Heart left ventricle (tissue), 13 donors: ENCODE measurements at regions not wholly inside any gene's neighbourhood (a gene's known extent, or its start where the extent isn't known, plus 50 kb on each side); places are given as distances from the start of the nearest gene placed in this dataset.

Experiments
- POLR2A ChIP-seq, 2 donors: fragments of 450-650 bp; IDR thresholded peaks; one replicate each; pipeline ENCODE4 v1.6.1; 2017; ENCODE audit warnings: antibody characterized with exemption in 2 of 2, mild to moderate bottlenecking in 2 of 2, moderate library complexity in 2 of 2
- TF ChIP-seq, protein P1 (sequence below), 12 donors: fragments of 200-600 bp; sonication (generic) in 4 of 12; IDR thresholded peaks; one replicate each; pipeline versions ENCODE4 v1.5.0 to v1.8.0; 2018 to 2022; ENCODE audit warnings: antibody characterized with exemption in 12 of 12, mild to moderate bottlenecking in 5 of 12
- donor health status: ischemic (EF 13 %, LVEDD 7.1; RV severe dilation, severe dysfunction).
- donor health status: DM: no; HTN: yes; CAD: no.
- donor health status: DM: no; HTN: no; CAD: no.
- donor health status: ischemic (EF 25% LVEDD 6.9; RV normal size, moderate dysfunction).
- donor health status: ischemic (EF 25% LVEDD 5.7; RV mildly dilated, moderate dysfunction).
- donor health status: ischemic (EF 35%, LVEDD 5.7; RV mildly dilated, moderate dysfunction).
- donor health status: nonischemic (EF 11% LVEDD 7.7; RV severe dilation, severe dysfunction).
- donor health status: DM: yes; HTN: yes; CAD: no.
- donor health status: PGD.
- donor health status: ischemic (EF 29% LVEDD 5.4; RV normal size, mild dysfunction).
- donor health status: nonischemic (EF 23%, LVEDD 6.1; RV moderate dilation, normal function).

DNA sequence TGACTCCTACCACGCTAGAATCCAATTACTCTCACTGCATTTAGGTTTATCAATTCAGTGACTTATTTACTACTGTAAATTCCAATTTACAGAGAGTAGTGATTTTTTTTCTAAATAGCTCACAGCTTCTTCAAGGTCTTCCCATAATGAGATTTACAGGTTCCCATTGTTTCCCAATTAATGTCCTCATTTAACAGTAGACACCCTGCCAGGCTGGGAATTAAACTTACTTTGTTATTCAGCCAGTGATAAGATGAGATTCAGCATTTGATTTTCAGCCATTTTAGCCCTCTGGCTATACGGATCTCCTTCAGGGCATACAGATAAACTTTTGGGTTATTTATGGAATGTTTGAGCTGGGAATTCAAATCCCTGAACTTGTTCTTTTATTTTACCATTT lies 582.9 kb upstream of the EYS start:
- TF ChIP-seq, protein P1, sequence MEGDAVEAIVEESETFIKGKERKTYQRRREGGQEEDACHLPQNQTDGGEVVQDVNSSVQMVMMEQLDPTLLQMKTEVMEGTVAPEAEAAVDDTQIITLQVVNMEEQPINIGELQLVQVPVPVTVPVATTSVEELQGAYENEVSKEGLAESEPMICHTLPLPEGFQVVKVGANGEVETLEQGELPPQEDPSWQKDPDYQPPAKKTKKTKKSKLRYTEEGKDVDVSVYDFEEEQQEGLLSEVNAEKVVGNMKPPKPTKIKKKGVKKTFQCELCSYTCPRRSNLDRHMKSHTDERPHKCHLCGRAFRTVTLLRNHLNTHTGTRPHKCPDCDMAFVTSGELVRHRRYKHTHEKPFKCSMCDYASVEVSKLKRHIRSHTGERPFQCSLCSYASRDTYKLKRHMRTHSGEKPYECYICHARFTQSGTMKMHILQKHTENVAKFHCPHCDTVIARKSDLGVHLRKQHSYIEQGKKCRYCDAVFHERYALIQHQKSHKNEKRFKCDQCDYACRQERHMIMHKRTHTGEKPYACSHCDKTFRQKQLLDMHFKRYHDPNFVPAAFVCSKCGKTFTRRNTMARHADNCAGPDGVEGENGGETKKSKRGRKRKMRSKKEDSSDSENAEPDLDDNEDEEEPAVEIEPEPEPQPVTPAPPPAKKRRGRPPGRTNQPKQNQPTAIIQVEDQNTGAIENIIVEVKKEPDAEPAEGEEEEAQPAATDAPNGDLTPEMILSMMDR (IDR thresholded peaks at IDR 0.05): no peak
- TF ChIP-seq POLR2A (IDR thresholded peaks at IDR 0.05): no peak
